ENCODE measurements at regions not wholly inside any gene's neighbourhood (a gene's known extent, or its start where the extent isn't known, plus 50 kb on each side); places are given as distances from the start of the nearest gene placed in this dataset.

DNA sequence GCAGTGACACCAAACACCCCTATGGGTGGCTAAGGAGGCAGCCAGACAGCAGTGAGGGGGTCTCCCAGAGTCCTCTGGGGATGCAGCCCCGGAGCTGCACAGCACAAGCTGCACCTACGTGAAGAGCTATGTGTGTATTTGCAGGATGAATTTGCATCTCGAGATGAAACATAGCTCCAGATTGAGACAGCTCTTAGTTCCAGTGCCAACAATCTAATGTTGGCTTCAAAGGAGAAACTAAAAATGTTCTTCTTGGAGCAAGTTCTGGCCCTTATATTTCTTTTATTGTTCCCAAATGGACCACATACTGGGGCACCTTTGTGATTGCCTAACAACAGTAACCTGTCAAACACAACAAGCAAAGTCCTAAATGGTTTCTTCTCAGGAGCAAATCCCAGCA lies 233.9 kb downstream of the SLC4A3 start (continued):
- TF ChIP-seq, protein P1, sequence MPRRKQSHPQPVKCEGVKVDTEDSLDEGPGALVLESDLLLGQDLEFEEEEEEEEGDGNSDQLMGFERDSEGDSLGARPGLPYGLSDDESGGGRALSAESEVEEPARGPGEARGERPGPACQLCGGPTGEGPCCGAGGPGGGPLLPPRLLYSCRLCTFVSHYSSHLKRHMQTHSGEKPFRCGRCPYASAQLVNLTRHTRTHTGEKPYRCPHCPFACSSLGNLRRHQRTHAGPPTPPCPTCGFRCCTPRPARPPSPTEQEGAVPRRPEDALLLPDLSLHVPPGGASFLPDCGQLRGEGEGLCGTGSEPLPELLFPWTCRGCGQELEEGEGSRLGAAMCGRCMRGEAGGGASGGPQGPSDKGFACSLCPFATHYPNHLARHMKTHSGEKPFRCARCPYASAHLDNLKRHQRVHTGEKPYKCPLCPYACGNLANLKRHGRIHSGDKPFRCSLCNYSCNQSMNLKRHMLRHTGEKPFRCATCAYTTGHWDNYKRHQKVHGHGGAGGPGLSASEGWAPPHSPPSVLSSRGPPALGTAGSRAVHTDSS (CRISPR knock-in tag; conservative IDR thresholded peaks at IDR 0.05), result no peak
- TF ChIP-seq ZMAT3 (CRISPR knock-in tag; conservative IDR thresholded peaks at IDR 0.05) (no peak), TEAD3 (CRISPR knock-in tag; optimal IDR thresholded peaks at IDR 0.05; ENCODE audit: borderline replicate concordance) (no peak), MED1 (CRISPR knock-in tag; IDR thresholded peaks at IDR 0.05) (no peak)
- TF ChIP-seq, protein P2, sequence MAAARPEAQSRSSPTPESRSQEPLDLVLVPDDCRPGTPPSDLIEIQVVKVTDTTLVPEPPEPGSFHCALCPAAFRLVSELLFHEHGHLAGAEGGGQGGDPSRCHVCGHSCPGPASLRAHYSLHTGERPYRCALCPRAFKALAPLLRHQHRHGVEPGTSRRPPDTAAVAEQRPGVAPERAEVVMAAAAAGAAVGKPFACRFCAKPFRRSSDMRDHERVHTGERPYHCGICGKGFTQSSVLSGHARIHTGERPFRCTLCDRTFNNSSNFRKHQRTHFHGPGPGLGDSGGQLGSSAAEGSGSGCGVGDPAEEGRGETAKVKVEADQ (CRISPR knock-in tag; IDR thresholded peaks at IDR 0.05; ENCODE audit: borderline replicate concordance), result no peak

DNA sequence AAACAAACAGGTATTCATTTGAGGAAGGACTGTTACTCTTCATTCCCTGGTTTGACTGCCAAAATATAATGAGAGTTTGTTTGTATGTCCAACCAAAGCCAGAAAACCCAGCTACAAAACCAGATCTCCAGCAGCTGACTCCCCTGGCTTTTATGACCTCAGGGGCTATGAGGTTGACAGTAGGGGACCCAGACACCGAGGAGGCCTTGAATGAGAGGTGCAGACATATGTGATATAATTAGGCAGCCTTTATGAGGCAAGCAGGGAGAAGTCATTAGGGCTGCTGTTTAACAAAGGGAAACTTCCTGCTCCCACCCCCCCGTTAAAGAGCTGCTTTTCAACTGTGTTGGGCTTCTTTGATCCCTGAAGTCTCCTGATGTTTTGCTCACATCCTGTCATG lies 236.7 kb downstream of the SLC4A3 start:
- FAIRE-seq (no peak), ATAC-seq (no peak), DNase-seq (ENCODE audit: low spot score) (no peak)
- Histone ChIP-seq H3K79me2 (ENCODE audit: insufficient read depth, low read length) (no peaks in the 10 kb centered on the region), H3K9me3 (ENCODE audit: low read length) (no peaks in the 10 kb centered on the region), H3K27ac (ENCODE audit: extremely low read length, insufficient read depth, low read length) (no peak overlapping the region), H3K27me3 (ENCODE audit: control insufficient read depth in 1 of 2, insufficient read depth in 2 of 2, low read length in 2 of 2) (no peaks in the 10 kb centered on the region), H3K4me3 (replicated peaks in 1 of 3; ENCODE audit: insufficient read depth in 1 of 3, low read depth in 2 of 3, low read length in 3 of 3) (no peak overlapping the region), H2AFZ (ENCODE audit: low read length) (no peak overlapping the region), H3K9ac (ENCODE audit: insufficient read depth, low read depth, low read length) (no peak overlapping the region), H3K36me3 (replicated peaks in 1 of 2; ENCODE audit: control insufficient read depth in 1 of 2, insufficient read depth in 2 of 2, low read length in 2 of 2) (no peaks in the 10 kb centered on the region), H3K4me1 (ENCODE audit: insufficient read depth, low read length) (no peaks in the 10 kb centered on the region), H3K4me2 (ENCODE audit: low read depth, low read length) (no peak overlapping the region), H4K20me1 (ENCODE audit: insufficient read depth, low read length) (no peaks in the 10 kb centered on the region; the same call in 1 of the 2 replicates)
- ChIA-PET CTCF (ENCODE audit: low intra/inter-chr PET ratio, low total read pairs) (no interaction called here), POLR2A (no interaction called here)
- in situ Hi-C loops (cut with HindIII; ENCODE audit: extremely low pct_ligation_motif_present, low pct_unique_long_range_greater_than_20kb), result no loop called here
- intact Hi-C loops (cut with micrococcal nuclease; ENCODE audit: unreplicated experiment), result no loop called here
- WGBS (ENCODE audit: low lambda C conversion rate), result 0% methylated on average over 2 of the region's 2 CpGs
- no TSS peak for BruUV-seq (replicated peaks)
- TF ChIP-seq, protein P3, sequence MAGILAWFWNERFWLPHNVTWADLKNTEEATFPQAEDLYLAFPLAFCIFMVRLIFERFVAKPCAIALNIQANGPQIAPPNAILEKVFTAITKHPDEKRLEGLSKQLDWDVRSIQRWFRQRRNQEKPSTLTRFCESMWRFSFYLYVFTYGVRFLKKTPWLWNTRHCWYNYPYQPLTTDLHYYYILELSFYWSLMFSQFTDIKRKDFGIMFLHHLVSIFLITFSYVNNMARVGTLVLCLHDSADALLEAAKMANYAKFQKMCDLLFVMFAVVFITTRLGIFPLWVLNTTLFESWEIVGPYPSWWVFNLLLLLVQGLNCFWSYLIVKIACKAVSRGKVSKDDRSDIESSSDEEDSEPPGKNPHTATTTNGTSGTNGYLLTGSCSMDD (CRISPR knock-in tag; IDR thresholded peaks at IDR 0.05), result no peak
- TF ChIP-seq ZMAT3 (CRISPR knock-in tag; conservative IDR thresholded peaks at IDR 0.05) (no peak), SIX1 (CRISPR knock-in tag; IDR thresholded peaks at IDR 0.05; ENCODE audit: borderline replicate concordance) (no peak), ZNF225 (CRISPR knock-in tag; IDR thresholded peaks at IDR 0.05) (no peak), NR2F1 (CRISPR knock-in tag; IDR thresholded peaks at IDR 0.05) (no peak)
- TF ChIP-seq, protein P4, sequence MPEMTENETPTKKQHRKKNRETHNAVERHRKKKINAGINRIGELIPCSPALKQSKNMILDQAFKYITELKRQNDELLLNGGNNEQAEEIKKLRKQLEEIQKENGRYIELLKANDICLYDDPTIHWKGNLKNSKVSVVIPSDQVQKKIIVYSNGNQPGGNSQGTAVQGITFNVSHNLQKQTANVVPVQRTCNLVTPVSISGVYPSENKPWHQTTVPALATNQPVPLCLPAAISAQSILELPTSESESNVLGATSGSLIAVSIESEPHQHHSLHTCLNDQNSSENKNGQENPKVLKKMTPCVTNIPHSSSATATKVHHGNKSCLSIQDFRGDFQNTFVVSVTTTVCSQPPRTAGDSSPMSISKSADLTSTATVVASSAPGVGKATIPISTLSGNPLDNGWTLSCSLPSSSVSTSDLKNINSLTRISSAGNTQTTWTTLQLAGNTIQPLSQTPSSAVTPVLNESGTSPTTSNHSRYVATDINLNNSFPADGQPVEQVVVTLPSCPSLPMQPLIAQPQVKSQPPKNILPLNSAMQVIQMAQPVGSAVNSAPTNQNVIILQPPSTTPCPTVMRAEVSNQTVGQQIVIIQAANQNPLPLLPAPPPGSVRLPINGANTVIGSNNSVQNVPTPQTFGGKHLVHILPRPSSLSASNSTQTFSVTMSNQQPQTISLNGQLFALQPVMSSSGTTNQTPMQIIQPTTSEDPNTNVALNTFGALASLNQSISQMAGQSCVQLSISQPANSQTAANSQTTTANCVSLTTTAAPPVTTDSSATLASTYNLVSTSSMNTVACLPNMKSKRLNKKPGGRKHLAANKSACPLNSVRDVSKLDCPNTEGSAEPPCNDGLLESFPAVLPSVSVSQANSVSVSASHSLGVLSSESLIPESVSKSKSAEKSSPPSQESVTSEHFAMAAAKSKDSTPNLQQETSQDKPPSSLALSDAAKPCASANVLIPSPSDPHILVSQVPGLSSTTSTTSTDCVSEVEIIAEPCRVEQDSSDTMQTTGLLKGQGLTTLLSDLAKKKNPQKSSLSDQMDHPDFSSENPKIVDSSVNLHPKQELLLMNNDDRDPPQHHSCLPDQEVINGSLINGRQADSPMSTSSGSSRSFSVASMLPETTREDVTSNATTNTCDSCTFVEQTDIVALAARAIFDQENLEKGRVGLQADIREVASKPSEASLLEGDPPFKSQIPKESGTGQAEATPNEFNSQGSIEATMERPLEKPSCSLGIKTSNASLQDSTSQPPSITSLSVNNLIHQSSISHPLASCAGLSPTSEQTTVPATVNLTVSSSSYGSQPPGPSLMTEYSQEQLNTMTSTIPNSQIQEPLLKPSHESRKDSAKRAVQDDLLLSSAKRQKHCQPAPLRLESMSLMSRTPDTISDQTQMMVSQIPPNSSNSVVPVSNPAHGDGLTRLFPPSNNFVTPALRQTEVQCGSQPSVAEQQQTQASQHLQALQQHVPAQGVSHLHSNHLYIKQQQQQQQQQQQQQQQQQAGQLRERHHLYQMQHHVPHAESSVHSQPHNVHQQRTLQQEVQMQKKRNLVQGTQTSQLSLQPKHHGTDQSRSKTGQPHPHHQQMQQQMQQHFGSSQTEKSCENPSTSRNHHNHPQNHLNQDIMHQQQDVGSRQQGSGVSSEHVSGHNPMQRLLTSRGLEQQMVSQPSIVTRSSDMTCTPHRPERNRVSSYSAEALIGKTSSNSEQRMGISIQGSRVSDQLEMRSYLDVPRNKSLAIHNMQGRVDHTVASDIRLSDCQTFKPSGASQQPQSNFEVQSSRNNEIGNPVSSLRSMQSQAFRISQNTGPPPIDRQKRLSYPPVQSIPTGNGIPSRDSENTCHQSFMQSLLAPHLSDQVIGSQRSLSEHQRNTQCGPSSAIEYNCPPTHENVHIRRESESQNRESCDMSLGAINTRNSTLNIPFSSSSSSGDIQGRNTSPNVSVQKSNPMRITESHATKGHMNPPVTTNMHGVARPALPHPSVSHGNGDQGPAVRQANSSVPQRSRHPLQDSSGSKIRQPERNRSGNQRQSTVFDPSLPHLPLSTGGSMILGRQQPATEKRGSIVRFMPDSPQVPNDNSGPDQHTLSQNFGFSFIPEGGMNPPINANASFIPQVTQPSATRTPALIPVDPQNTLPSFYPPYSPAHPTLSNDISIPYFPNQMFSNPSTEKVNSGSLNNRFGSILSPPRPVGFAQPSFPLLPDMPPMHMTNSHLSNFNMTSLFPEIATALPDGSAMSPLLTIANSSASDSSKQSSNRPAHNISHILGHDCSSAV (CRISPR knock-in tag; IDR thresholded peaks at IDR 0.05; ENCODE audit: borderline replicate concordance), result no peak
